GM21367 (cell line): ENCODE measurements at regions not wholly inside any gene's neighbourhood (a gene's known extent, or its start where the extent isn't known, plus 50 kb on each side); places are given as distances from the start of the nearest gene placed in this dataset.
"Not testable (repeated sequence)": the region's sequence is repeated elsewhere in the genome, so short reads cannot be mapped to it uniquely, and the experiment has no call there.

Experiments
- ATAC-seq: cut with Tn5 transposase; IDR thresholded peaks from one replicate; pipeline ENCODE4 v1.9.1; 2021; ENCODE audit not compliant: unreplicated experiment

- no peak for ATAC-seq
These were observed 320.0 kb downstream of the GJA1 start for GRCh38 chr6:121755485-121755884.

GRCh38 chr6:121756666-121757065 lies 321.2 kb downstream of the GJA1 start:
- ATAC-seq, result no peak

GRCh38 chr6:121759370-121759769 lies 323.9 kb downstream of the GJA1 start:
- ATAC-seq, result no peak

GRCh38 chr6:121760191-121760590 lies 324.7 kb downstream of the GJA1 start:
- no peak for ATAC-seq

GRCh38 chr6:121760745-121761144 lies 325.3 kb downstream of the GJA1 start:
- no peak for ATAC-seq

- no peak for ATAC-seq
These were observed 329.0 kb downstream of the GJA1 start for GRCh38 chr6:121764493-121764892.

GRCh38 chr6:121765060-121765459 lies 329.6 kb downstream of the GJA1 start:
- no peak for ATAC-seq

GRCh38 chr6:121767211-121767610 lies 331.8 kb downstream of the GJA1 start:
- ATAC-seq, result no peak

- ATAC-seq, result no peak
These were observed 335.5 kb downstream of the GJA1 start for GRCh38 chr6:121770943-121771342.

GRCh38 chr6:121771937-121772720 lies 336.7 kb downstream of the GJA1 start:
- ATAC-seq, result peak; percentile 77

- ATAC-seq, result no peak
These were observed 340.6 kb downstream of the GJA1 start for GRCh38 chr6:121776054-121776453.

GRCh38 chr6:121780325-121781321 lies 345.2 kb downstream of the GJA1 start:
- ATAC-seq, result no peak

- no peak for ATAC-seq
These were observed 356.2 kb downstream of the GJA1 start for GRCh38 chr6:121791396-121792315.

- ATAC-seq, result no peak
These were observed 359.2 kb downstream of the GJA1 start for GRCh38 chr6:121794630-121795029.

GRCh38 chr6:121797598-121797997 lies 362.2 kb downstream of the GJA1 start:
- ATAC-seq, result not testable (repeated sequence)

- not testable (repeated sequence) for ATAC-seq
These were observed 362.7 kb downstream of the GJA1 start for GRCh38 chr6:121798126-121798525.

GRCh38 chr6:121799574-121799973 lies 364.1 kb downstream of the GJA1 start:
- ATAC-seq, result no peak

GRCh38 chr6:121800047-121800446 lies 364.6 kb downstream of the GJA1 start:
- ATAC-seq, result no peak

- ATAC-seq, result no peak
These were observed 370.7 kb downstream of the GJA1 start for GRCh38 chr6:121806116-121806515.

GRCh38 chr6:121809211-121809610 lies 373.8 kb downstream of the GJA1 start:
- ATAC-seq, result no peak
